ENCODE measurements at regions not wholly inside any gene's neighbourhood (a gene's known extent, or its start where the extent isn't known, plus 50 kb on each side); places are given as distances from the start of the nearest gene placed in this dataset.
"Not testable (repeated sequence)": the region's sequence is repeated elsewhere in the genome, so short reads cannot be mapped to it uniquely, and the experiment has no call there.

- no peak for DNase-seq (ENCODE audit: low spot score)
Observed at GRCh38 chr20:47968541-47969310, 183.4 kb upstream of the SULF2 start.

GRCh38 chr20:47964149-47964548 is 178.9 kb upstream of the SULF2 start:
- no peak for DNase-seq (ENCODE audit: low spot score)

- no peak for DNase-seq (ENCODE audit: low spot score)
Observed at GRCh38 chr20:47963022-47963421, 177.7 kb upstream of the SULF2 start.

GRCh38 chr20:47962286-47962963 is 177.1 kb upstream of the SULF2 start:
- no peak for DNase-seq (ENCODE audit: low spot score)

GRCh38 chr20:47960769-47961541 is 175.7 kb upstream of the SULF2 start:
- DNase-seq (ENCODE audit: low spot score) = no peak

- no peak for DNase-seq (ENCODE audit: low spot score)
Observed at GRCh38 chr20:47960277-47960676, 175.0 kb upstream of the SULF2 start.

GRCh38 chr20:47957989-47958801 is 172.9 kb upstream of the SULF2 start:
- not testable (repeated sequence) for DNase-seq (ENCODE audit: low spot score)

- DNase-seq (ENCODE audit: low spot score) = no peak
Observed at GRCh38 chr20:47957135-47957534, 171.9 kb upstream of the SULF2 start.

- DNase-seq (ENCODE audit: low spot score) = no peak
Observed at GRCh38 chr20:47956268-47956995, 171.2 kb upstream of the SULF2 start.

- no peak for DNase-seq (ENCODE audit: low spot score)
Observed at GRCh38 chr20:47953471-47953870, 168.2 kb upstream of the SULF2 start.

- no peak for DNase-seq (ENCODE audit: low spot score)
Observed at GRCh38 chr20:47952023-47952564, 166.8 kb upstream of the SULF2 start.

- no peak for DNase-seq (ENCODE audit: low spot score)
Observed at GRCh38 chr20:47951521-47951971, 166.3 kb upstream of the SULF2 start.

- DNase-seq (ENCODE audit: low spot score) = no peak
Observed at GRCh38 chr20:47950913-47951283, 165.6 kb upstream of the SULF2 start.

- DNase-seq (ENCODE audit: low spot score) = no peak
Observed at GRCh38 chr20:47950124-47950912, 165.0 kb upstream of the SULF2 start.

GRCh38 chr20:47949230-47949629 is 163.9 kb upstream of the SULF2 start:
- DNase-seq (ENCODE audit: low spot score) = no peak

- DNase-seq (ENCODE audit: low spot score) = no peak
Observed at GRCh38 chr20:47944682-47945081, 159.4 kb upstream of the SULF2 start.

GRCh38 chr20:47941869-47942268 is 156.6 kb upstream of the SULF2 start:
- DNase-seq (ENCODE audit: low spot score) = no peak

GRCh38 chr20:47940101-47940813 is 155.0 kb upstream of the SULF2 start:
- no peak for DNase-seq (ENCODE audit: low spot score)

GRCh38 chr20:47936612-47937011 is 151.3 kb upstream of the SULF2 start:
- DNase-seq (ENCODE audit: low spot score) = no peak

Data from mucosa of gallbladder (tissue), 1 donor.